C4-2B (cell line): ENCODE measurements at regions not wholly inside any gene's neighbourhood (a gene's known extent, or its start where the extent isn't known, plus 50 kb on each side); places are given as distances from the start of the nearest gene placed in this dataset.

ENCODE experiments used
- H3K27ac ChIP-seq: fragments of 450-650 bp; 2 replicates; pipeline ENCODE4 v1.5.1; 2017
- CTCF ChIP-seq: fragments of 450-650 bp; conservative IDR thresholded peaks from 2 replicates; pipeline ENCODE4 v1.5.1; 2017; ENCODE audit warnings: mild to moderate bottlenecking
- ZFX ChIP-seq: fragments of 450-650 bp; IDR thresholded peaks from 2 replicates; pipeline ENCODE4 v1.6.1; 2017

GRCh38 chr12:34625116-34625515, 602.8 kb downstream of the ALG10 start:
- H3K27ac ChIP-seq, result no peak overlapping the region
- peak; percentile 57 for TF ChIP-seq CTCF
- no peak for TF ChIP-seq ZFX

GRCh38 chr12:34626363-34627157, 604.3 kb downstream of the ALG10 start:
- TF ChIP-seq CTCF (no peak), ZFX (no peak)

More at GRCh38 chr12:34626363-34627157, 604.3 kb downstream of the ALG10 start:
- H3K27ac ChIP-seq, result no peak overlapping the region
